ENCODE measurements at regions not wholly inside any gene's neighbourhood (a gene's known extent, or its start where the extent isn't known, plus 50 kb on each side); places are given as distances from the start of the nearest gene placed in this dataset.

- no peaks in the 10 kb centered on the region for H3K9me3 ChIP-seq
- peak; percentile 84 to 93 for DNase-seq
- Mint-ChIP-seq H3K4me3 (ENCODE audit: unreplicated experiment) (no peak overlapping the region), H3K4me1 (ENCODE audit: low read depth, unreplicated experiment) (no peaks in the 10 kb centered on the region), H3K27me3 (ENCODE audit: insufficient read depth, unreplicated experiment) (peaks cover 4% of the 10 kb centered on the region), H3K9me3 (ENCODE audit: unreplicated experiment) (no peaks in the 10 kb centered on the region), H3K27ac (ENCODE audit: unreplicated experiment) (no peak overlapping the region), H3K36me3 (ENCODE audit: insufficient read depth, unreplicated experiment) (no peaks in the 10 kb centered on the region)
- CTCF ChIA-PET = interaction anchor here (0.8 kb wide), 1 partner anchor 173 kb away, joined by 3 read pairs; no protein-coding TSS in a partner anchor
- POLR2A ChIA-PET = no interaction called here
- no peaks in the 10 kb centered on the region for H3K4me1 ChIP-seq
- intact Hi-C loops (cut with micrococcal nuclease; ENCODE audit: unreplicated experiment) = loop anchor here (1.0 to 10.0 kb wide), 8 partner anchors 36 to 763 kb away; no protein-coding TSS in a partner anchor
- H3K36me3 ChIP-seq (ENCODE audit: control insufficient read depth, insufficient read depth, low read length) = no peaks in the 10 kb centered on the region
- TF ChIP-seq, protein P1, sequence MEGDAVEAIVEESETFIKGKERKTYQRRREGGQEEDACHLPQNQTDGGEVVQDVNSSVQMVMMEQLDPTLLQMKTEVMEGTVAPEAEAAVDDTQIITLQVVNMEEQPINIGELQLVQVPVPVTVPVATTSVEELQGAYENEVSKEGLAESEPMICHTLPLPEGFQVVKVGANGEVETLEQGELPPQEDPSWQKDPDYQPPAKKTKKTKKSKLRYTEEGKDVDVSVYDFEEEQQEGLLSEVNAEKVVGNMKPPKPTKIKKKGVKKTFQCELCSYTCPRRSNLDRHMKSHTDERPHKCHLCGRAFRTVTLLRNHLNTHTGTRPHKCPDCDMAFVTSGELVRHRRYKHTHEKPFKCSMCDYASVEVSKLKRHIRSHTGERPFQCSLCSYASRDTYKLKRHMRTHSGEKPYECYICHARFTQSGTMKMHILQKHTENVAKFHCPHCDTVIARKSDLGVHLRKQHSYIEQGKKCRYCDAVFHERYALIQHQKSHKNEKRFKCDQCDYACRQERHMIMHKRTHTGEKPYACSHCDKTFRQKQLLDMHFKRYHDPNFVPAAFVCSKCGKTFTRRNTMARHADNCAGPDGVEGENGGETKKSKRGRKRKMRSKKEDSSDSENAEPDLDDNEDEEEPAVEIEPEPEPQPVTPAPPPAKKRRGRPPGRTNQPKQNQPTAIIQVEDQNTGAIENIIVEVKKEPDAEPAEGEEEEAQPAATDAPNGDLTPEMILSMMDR (IDR thresholded peaks at IDR 0.05; ENCODE audit: insufficient read depth in 1 of 2, low read depth in 1 of 2, low read length in 1 of 2, severe bottlenecking in 1 of 2, unreplicated experiment in 1 of 2) = peak; percentile 99
- no peaks in the 10 kb centered on the region for H3K27me3 ChIP-seq (replicated peaks; ENCODE audit: control insufficient read depth, insufficient read depth, low read length)
- no TSS peak for BruUV-seq (replicated peaks)
- no peak overlapping the region for H3K4me3 ChIP-seq (ENCODE audit: low read depth, low read length)
Measured at GRCh38 chr15:38817427-38818156, 253.0 kb upstream of the RASGRP1 start.

- intact Hi-C loops (cut with micrococcal nuclease; ENCODE audit: unreplicated experiment) = loop anchor here (10.0 kb wide), 1 partner anchor 337 kb away; no protein-coding TSS in a partner anchor
- H3K27ac Mint-ChIP-seq (ENCODE audit: unreplicated experiment) = no peak overlapping the region
- H3K36me3 ChIP-seq (ENCODE audit: control insufficient read depth, insufficient read depth, low read length) = no peaks in the 10 kb centered on the region
- H3K27me3 ChIP-seq (replicated peaks; ENCODE audit: control insufficient read depth, insufficient read depth, low read length) = no peaks in the 10 kb centered on the region
- no peaks in the 10 kb centered on the region for H3K36me3 Mint-ChIP-seq (ENCODE audit: insufficient read depth, unreplicated experiment)
- no TSS peak for BruUV-seq (replicated peaks)
- no peaks in the 10 kb centered on the region for H3K4me1 Mint-ChIP-seq (ENCODE audit: low read depth, unreplicated experiment)
- H3K4me1 ChIP-seq = no peaks in the 10 kb centered on the region
- no peaks in the 10 kb centered on the region for H3K9me3 Mint-ChIP-seq (ENCODE audit: unreplicated experiment)
- CTCF ChIA-PET = no interaction called here
- POLR2A ChIA-PET = no interaction called here
- H3K4me3 Mint-ChIP-seq (ENCODE audit: unreplicated experiment) = no peak overlapping the region
- H3K27me3 Mint-ChIP-seq (ENCODE audit: insufficient read depth, unreplicated experiment) = peaks cover 4% of the 10 kb centered on the region
- no peak overlapping the region for H3K4me3 ChIP-seq (ENCODE audit: low read depth, low read length)
- no peaks in the 10 kb centered on the region for H3K9me3 ChIP-seq
- no peak for DNase-seq
- TF ChIP-seq, protein P1 (IDR thresholded peaks at IDR 0.05; ENCODE audit: insufficient read depth in 1 of 2, low read depth in 1 of 2, low read length in 1 of 2, severe bottlenecking in 1 of 2, unreplicated experiment in 1 of 2) = no peak
Measured at GRCh38 chr15:38818157-38818790, 253.7 kb upstream of the RASGRP1 start.

GRCh38 chr15:38819387-38819950 lies 254.9 kb upstream of the RASGRP1 start:
- no peaks in the 10 kb centered on the region for H3K9me3 ChIP-seq
- peaks cover 4% of the 10 kb centered on the region for H3K27me3 Mint-ChIP-seq (ENCODE audit: insufficient read depth, unreplicated experiment)
- CTCF ChIA-PET = no interaction called here
- POLR2A ChIA-PET = no interaction called here
- H3K27ac Mint-ChIP-seq (ENCODE audit: unreplicated experiment) = no peak overlapping the region
- TF ChIP-seq, protein P1 (IDR thresholded peaks at IDR 0.05; ENCODE audit: insufficient read depth in 1 of 2, low read depth in 1 of 2, low read length in 1 of 2, severe bottlenecking in 1 of 2, unreplicated experiment in 1 of 2) = no peak
- DNase-seq = no peak
- H3K9me3 Mint-ChIP-seq (ENCODE audit: unreplicated experiment) = no peaks in the 10 kb centered on the region
- H3K4me3 ChIP-seq (ENCODE audit: low read depth, low read length) = no peak overlapping the region
- no peaks in the 10 kb centered on the region for H3K4me1 Mint-ChIP-seq (ENCODE audit: low read depth, unreplicated experiment)
- no peak overlapping the region for H3K4me3 Mint-ChIP-seq (ENCODE audit: unreplicated experiment)
- intact Hi-C loops (cut with micrococcal nuclease; ENCODE audit: unreplicated experiment) = loop anchor here (10.0 kb wide), 1 partner anchor 335 kb away; no protein-coding TSS in a partner anchor
- no peaks in the 10 kb centered on the region for H3K36me3 Mint-ChIP-seq (ENCODE audit: insufficient read depth, unreplicated experiment)
- no peaks in the 10 kb centered on the region for H3K27me3 ChIP-seq (replicated peaks; ENCODE audit: control insufficient read depth, insufficient read depth, low read length)
- no TSS peak for BruUV-seq (replicated peaks)
- no peaks in the 10 kb centered on the region for H3K36me3 ChIP-seq (ENCODE audit: control insufficient read depth, insufficient read depth, low read length)
- H3K4me1 ChIP-seq = no peaks in the 10 kb centered on the region

Data from Caco-2 (cell line).